H1 (cell line): ENCODE measurements at regions not wholly inside any gene's neighbourhood (a gene's known extent, or its start where the extent isn't known, plus 50 kb on each side); places are given as distances from the start of the nearest gene placed in this dataset.

Experiments used
- CTCF ChIA-PET: fragments of 300-600 bp; sonication (Branson Sonifier 250); formaldehyde crosslinking; loops from one replicate; lab custom pipeline; 2021; ENCODE audit not compliant: partially characterized antibody; lab: Charles Lee
- POLR2A ChIA-PET: fragments of 300-600 bp; sonication (Branson Sonifier 250); formaldehyde crosslinking; loops from one replicate; lab custom pipeline; 2021; ENCODE audit warnings: inconsistent platforms; ENCODE audit not compliant: partially characterized antibody; lab: Charles Lee
- DNase-seq, 2 experiments: peaks; one replicate each; pipeline versions ENCODE4 v3.0.0 to v3.0.0-alpha.2; 2010 to 2022; ENCODE audit warnings: low spot score in 2 of 2, low read depth in 1 of 2, mixed read lengths in 1 of 2
- FAIRE-seq: peaks from 2 replicates; lab custom pipeline; 2011; peaks lifted over from hg19 to GRCh38; lab: Jason Lieb, UNC
- H2AFZ ChIP-seq: 2 replicates; pipeline ENCODE4 v1.8.1; 2012; ENCODE audit warnings: low read length, inconsistent platforms
- H2AK5ac ChIP-seq: 2 replicates; pipeline ENCODE4 v1.6.1; 2013; ENCODE audit warnings: low read depth, low read length
- H2BK120ac ChIP-seq: replicated peaks from 2 replicates; pipeline ENCODE3; 2013; ENCODE audit warnings: low read depth, low read length, inconsistent platforms
- H2BK12ac ChIP-seq: 2 replicates; pipeline ENCODE4 v1.6.1; 2013; ENCODE audit warnings: low read depth, low read length
- H2BK15ac ChIP-seq: 2 replicates; pipeline ENCODE4 v1.6.1; 2013; ENCODE audit warnings: low read length
- H2BK20ac ChIP-seq: 2 replicates; pipeline ENCODE4 v1.6.1; 2013; ENCODE audit warnings: low read length
- H2BK5ac ChIP-seq: 2 replicates; pipeline ENCODE4 v1.6.1; 2013; ENCODE audit warnings: low read depth, low read length
- H3K14ac ChIP-seq: 2 replicates; pipeline ENCODE4 v1.6.1; 2013; ENCODE audit warnings: inconsistent platforms; ENCODE audit not compliant: insufficient read length
- H3K18ac ChIP-seq: 2 replicates; pipeline ENCODE4 v1.6.1; 2013; ENCODE audit warnings: low read length; ENCODE audit errors: extremely low read depth
- H3K23ac ChIP-seq: 2 replicates; pipeline ENCODE4 v1.6.1; 2013; ENCODE audit warnings: inconsistent platforms; ENCODE audit not compliant: insufficient read length
- H3K23me2 ChIP-seq: 2 replicates; pipeline ENCODE4 v1.6.1; 2013; ENCODE audit warnings: low read depth, low read length
- H3K27ac ChIP-seq: 2 replicates; pipeline ENCODE4 v1.6.1; 2011; ENCODE audit warnings: low read depth, low read length, inconsistent platforms
- H3K27me3 ChIP-seq, 4 experiments: replicated peaks in 1 of 4; 1 replicate in 1 of 4; 2 replicates in 3 of 4; pipeline versions ENCODE4 v1.6.1 to v1.8.1; 2011 to 2013; ENCODE audit warnings: low read length in 3 of 4, mild to moderate bottlenecking in 3 of 4, inconsistent platforms in 2 of 4, mixed read lengths in 2 of 4, moderate library complexity in 1 of 4; ENCODE audit not compliant: control insufficient read depth in 3 of 4, insufficient read depth in 3 of 4; ENCODE audit errors: extremely low read depth in 1 of 4
- H3K36me3 ChIP-seq, 4 experiments: 2 replicates each; pipeline versions ENCODE4 v1.6.1 to v1.8.1; 2011 to 2013; ENCODE audit warnings: mild to moderate bottlenecking in 4 of 4, low read length in 3 of 4, moderate library complexity in 2 of 4, control low read depth in 1 of 4, inconsistent platforms in 1 of 4; ENCODE audit not compliant: insufficient read depth in 4 of 4, control insufficient read depth in 2 of 4
- H3K4ac ChIP-seq: replicated peaks from 2 replicates; pipeline ENCODE3; 2013; ENCODE audit warnings: low read length, low read depth, mixed read lengths, inconsistent platforms; ENCODE audit not compliant: insufficient read length
- H3K4me1 ChIP-seq, 4 experiments: replicated peaks in 1 of 4; 1 replicate in 1 of 4; 2 replicates in 3 of 4; pipeline versions ENCODE4 v1.6.1 to v1.8.1; 2011 to 2013; ENCODE audit warnings: low read length in 3 of 4, inconsistent platforms in 2 of 4, mixed read lengths in 1 of 4; ENCODE audit not compliant: insufficient read depth in 4 of 4, control insufficient read depth in 3 of 4
- H3K4me2 ChIP-seq, 2 experiments: 2 replicates each; pipeline versions ENCODE4 v1.6.1 to v1.8.1; 2011 to 2013; ENCODE audit warnings: low read depth in 2 of 2, low read length in 2 of 2, control low read depth in 1 of 2, inconsistent platforms in 1 of 2, mild to moderate bottlenecking in 1 of 2; ENCODE audit not compliant: insufficient read depth in 1 of 2
- H3K4me3 ChIP-seq, 4 experiments: fragments of 200-600, 300-600 bp in 1 of 4; sonication (generic), shearing (Covaris generic), sonication (Bioruptor Twin) in 1 of 4; 2 replicates each; pipeline versions ENCODE4 v1.5.1 to v1.8.1; 2011 to 2016; ENCODE audit warnings: low read length in 4 of 4, low read depth in 3 of 4, control low read depth in 2 of 4, inconsistent platforms in 2 of 4, mild to moderate bottlenecking in 2 of 4, mixed read lengths in 1 of 4, moderate library complexity in 1 of 4; ENCODE audit not compliant: insufficient read depth in 2 of 4; ENCODE audit errors: extremely low read depth in 1 of 4
- H3K56ac ChIP-seq: replicated peaks from 2 replicates; pipeline ENCODE3; 2013; ENCODE audit warnings: low read depth, mild to moderate bottlenecking, mixed read lengths, low read length, inconsistent platforms; ENCODE audit not compliant: insufficient read length
- H3K79me1 ChIP-seq: 2 replicates; pipeline ENCODE4 v1.6.1; 2013; ENCODE audit warnings: low read depth, low read length, control low read depth
- H3K79me2 ChIP-seq, 2 experiments: 2 replicates each; pipeline versions ENCODE4 v1.6.1 to v1.8.1; 2012 to 2013; ENCODE audit warnings: low read length in 2 of 2, mild to moderate bottlenecking in 2 of 2, inconsistent platforms in 1 of 2; ENCODE audit not compliant: insufficient read depth in 2 of 2, control insufficient read depth in 1 of 2
- H3K9ac ChIP-seq, 4 experiments: replicated peaks in 1 of 4; 1 replicate in 1 of 4; 2 replicates in 3 of 4; pipeline versions ENCODE4 v1.6.1 to v1.8.1; 2011 to 2013; ENCODE audit warnings: low read depth in 3 of 4, low read length in 3 of 4, control low read depth in 2 of 4, mild to moderate bottlenecking in 2 of 4, moderate library complexity in 2 of 4, inconsistent platforms in 1 of 4; ENCODE audit errors: extremely low read depth in 1 of 4
- H3K9me3 ChIP-seq, 2 experiments: 2 replicates each; pipeline versions ENCODE4 v1.6.1 to v1.8.1; 2012 to 2013; ENCODE audit warnings: mild to moderate bottlenecking in 2 of 2, moderate library complexity in 2 of 2, control low read depth in 1 of 2, inconsistent platforms in 1 of 2, low read depth in 1 of 2, low read length in 1 of 2, mixed read lengths in 1 of 2; ENCODE audit not compliant: insufficient read depth in 2 of 2
- H4K20me1 ChIP-seq, 2 experiments: replicated peaks in 1 of 2; 2 replicates each; pipeline versions ENCODE3 to v1.8.1; 2011 to 2013; ENCODE audit warnings: inconsistent platforms in 2 of 2, low read length in 2 of 2, mild to moderate bottlenecking in 1 of 2; ENCODE audit not compliant: insufficient read depth in 2 of 2, control insufficient read depth in 1 of 2
- H4K5ac ChIP-seq: 2 replicates; pipeline ENCODE4 v1.6.1; 2013; ENCODE audit warnings: low read length, low read depth, mixed read lengths, inconsistent platforms; ENCODE audit not compliant: insufficient read length
- H4K8ac ChIP-seq: 2 replicates; pipeline ENCODE4 v1.8.0; 2013; ENCODE audit warnings: mild to moderate bottlenecking, moderate library complexity, low read length, inconsistent platforms; ENCODE audit not compliant: insufficient read depth; ENCODE audit errors: extremely low read depth
- H4K91ac ChIP-seq: replicated peaks from 2 replicates; pipeline ENCODE3; 2013; ENCODE audit warnings: low read length, mixed read lengths, inconsistent platforms; ENCODE audit not compliant: insufficient read length
- WGBS, 2 experiments: shearing (Covaris generic) in 1 of 2; methylation state at CpG; one replicate each; pipeline versions ENCODE4 v1.1.6 to v1.1.7; 2013 to 2015; ENCODE audit warnings: low lambda C conversion rate in 2 of 2, mixed read lengths in 2 of 2, inconsistent platforms in 1 of 2, low coverage in 1 of 2, missing lambda C conversion rate in 1 of 2; ENCODE audit not compliant: insufficient replicate concordance in 2 of 2, insufficient coverage in 1 of 2, insufficient read length in 1 of 2; ENCODE audit errors: extremely low coverage in 1 of 2, missing lambda C conversion rate in 1 of 2; 5-methylcytosine and 5-hydroxymethylcytosine counted together
- TF ChIP-seq, protein P1 (sequence below), 3 experiments: IDR thresholded peaks; 1 replicate in 2 of 3; 2 replicates in 1 of 3; pipeline versions ENCODE4 v1.5.1 to v1.6.1; 2011; ENCODE audit warnings: low read length in 3 of 3, mild to moderate bottlenecking in 3 of 3, inconsistent platforms in 2 of 3, low read depth in 1 of 3, moderate library complexity in 1 of 3; ENCODE audit not compliant: insufficient read depth in 1 of 3; ENCODE audit errors: control extremely low read depth in 1 of 3

- FAIRE-seq (no peak), DNase-seq (no peak)
- no peak overlapping the region for H3K27ac ChIP-seq
- no peak overlapping the region for H2BK15ac ChIP-seq
- H2AK5ac ChIP-seq, result no peak overlapping the region
- H2BK5ac ChIP-seq, result no peak overlapping the region
- no peaks in the 10 kb centered on the region for H3K4me1 ChIP-seq
- no peak overlapping the region for H3K9ac ChIP-seq
- no peak overlapping the region for H2BK20ac ChIP-seq
- no peaks in the 10 kb centered on the region for H3K9me3 ChIP-seq
- no peaks in the 10 kb centered on the region for H4K20me1 ChIP-seq
- TF ChIP-seq, protein P1, sequence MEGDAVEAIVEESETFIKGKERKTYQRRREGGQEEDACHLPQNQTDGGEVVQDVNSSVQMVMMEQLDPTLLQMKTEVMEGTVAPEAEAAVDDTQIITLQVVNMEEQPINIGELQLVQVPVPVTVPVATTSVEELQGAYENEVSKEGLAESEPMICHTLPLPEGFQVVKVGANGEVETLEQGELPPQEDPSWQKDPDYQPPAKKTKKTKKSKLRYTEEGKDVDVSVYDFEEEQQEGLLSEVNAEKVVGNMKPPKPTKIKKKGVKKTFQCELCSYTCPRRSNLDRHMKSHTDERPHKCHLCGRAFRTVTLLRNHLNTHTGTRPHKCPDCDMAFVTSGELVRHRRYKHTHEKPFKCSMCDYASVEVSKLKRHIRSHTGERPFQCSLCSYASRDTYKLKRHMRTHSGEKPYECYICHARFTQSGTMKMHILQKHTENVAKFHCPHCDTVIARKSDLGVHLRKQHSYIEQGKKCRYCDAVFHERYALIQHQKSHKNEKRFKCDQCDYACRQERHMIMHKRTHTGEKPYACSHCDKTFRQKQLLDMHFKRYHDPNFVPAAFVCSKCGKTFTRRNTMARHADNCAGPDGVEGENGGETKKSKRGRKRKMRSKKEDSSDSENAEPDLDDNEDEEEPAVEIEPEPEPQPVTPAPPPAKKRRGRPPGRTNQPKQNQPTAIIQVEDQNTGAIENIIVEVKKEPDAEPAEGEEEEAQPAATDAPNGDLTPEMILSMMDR (IDR thresholded peaks at IDR 0.05; ENCODE audit: control extremely low read depth in 1 of 3, insufficient read depth in 1 of 3, low read depth in 1 of 3, low read length in 3 of 3), result no peak
- no peak overlapping the region for H3K56ac ChIP-seq
- H3K27me3 ChIP-seq, result no peaks in the 10 kb centered on the region
- H4K91ac ChIP-seq, result no peak overlapping the region
- no peak overlapping the region for H4K8ac ChIP-seq
- no peak overlapping the region for H3K4me2 ChIP-seq
- H2AFZ ChIP-seq, result no peak overlapping the region
- H3K4me3 ChIP-seq, result no peak overlapping the region
- POLR2A ChIA-PET, result no interaction called here
- H4K5ac ChIP-seq, result no peak overlapping the region
- no peak overlapping the region for H2BK120ac ChIP-seq
- no peak overlapping the region for H3K14ac ChIP-seq
- no peak overlapping the region for H3K4ac ChIP-seq
- H3K79me2 ChIP-seq, result no peaks in the 10 kb centered on the region
- no peaks in the 10 kb centered on the region for H3K36me3 ChIP-seq
- CTCF ChIA-PET, result no interaction called here
- H2BK12ac ChIP-seq, result no peak overlapping the region
- H3K23ac ChIP-seq, result no peak overlapping the region
- no peak overlapping the region for H3K18ac ChIP-seq
- H3K23me2 ChIP-seq, result no peaks in the 10 kb centered on the region
- 88% methylated on average over 3 of the region's 3 CpGs; no CpG with 5 or more reads in 1 of the 2 experiments for WGBS, 2 experiments
- no peaks in the 10 kb centered on the region for H3K79me1 ChIP-seq
Observed at GRCh38 chr13:57935965-57936364, 304.4 kb downstream of the PCDH17 start.
